ENCODE measurements at regions not wholly inside any gene's neighbourhood (a gene's known extent, or its start where the extent isn't known, plus 50 kb on each side); places are given as distances from the start of the nearest gene placed in this dataset.

- no peak for TF ChIP-seq ZNF274 (IDR thresholded peaks at IDR 0.05; ENCODE audit: low read depth, low read length)
- TF ChIP-seq YY1 (IDR thresholded peaks at IDR 0.05; ENCODE audit: insufficient read depth, insufficient read length): no peak
- TF ChIP-seq SUZ12 (IDR thresholded peaks at IDR 0.05; ENCODE audit: extremely low read depth, insufficient read depth, insufficient read length): no peak
Observed at GRCh38 chr2:16747689-16748088, 82.1 kb upstream of the CYRIA start.

Measured in NT2/D1 (cell line).